HG02571 (cell line): ENCODE measurements at regions not wholly inside any gene's neighbourhood (a gene's known extent, or its start where the extent isn't known, plus 50 kb on each side); places are given as distances from the start of the nearest gene placed in this dataset.
"Not testable (repeated sequence)": the region's sequence is repeated elsewhere in the genome, so short reads cannot be mapped to it uniquely, and the experiment has no call there.

ENCODE experiments used
- ATAC-seq: cut with Tn5 transposase; IDR thresholded peaks from one replicate; pipeline ENCODE4 v1.9.1; 2021; ENCODE audit warnings: mild to moderate bottlenecking, moderate library complexity; ENCODE audit not compliant: unreplicated experiment

GRCh38 chr15:59904450-59905135 lies 99.5 kb upstream of the FOXB1 start:
- no peak for ATAC-seq

- ATAC-seq, result no peak
Observed at GRCh38 chr15:59896663-59897074, 107.4 kb upstream of the FOXB1 start.

DNA sequence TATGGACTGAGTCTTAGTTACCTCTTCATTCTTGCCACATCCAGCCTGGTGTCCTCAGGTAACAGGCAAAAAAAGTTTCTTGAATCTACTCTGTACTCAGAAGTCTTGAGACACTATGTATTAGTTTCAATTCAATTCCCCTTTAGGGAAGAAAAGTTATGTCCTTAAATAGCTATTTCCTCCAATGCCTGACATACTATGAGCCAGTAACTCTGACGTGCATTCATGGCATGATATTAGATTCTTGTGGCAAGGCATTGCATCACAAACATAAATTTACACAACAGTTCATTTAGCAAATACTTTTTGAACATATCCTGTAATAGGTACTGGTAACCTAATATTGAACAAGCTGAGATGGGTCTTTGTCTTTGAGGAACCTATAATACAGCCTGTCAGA lies 109.3 kb upstream of the FOXB1 start:
- ATAC-seq, result no peak

- no peak for ATAC-seq
Observed at GRCh38 chr15:59892985-59893384, 111.1 kb upstream of the FOXB1 start.

DNA sequence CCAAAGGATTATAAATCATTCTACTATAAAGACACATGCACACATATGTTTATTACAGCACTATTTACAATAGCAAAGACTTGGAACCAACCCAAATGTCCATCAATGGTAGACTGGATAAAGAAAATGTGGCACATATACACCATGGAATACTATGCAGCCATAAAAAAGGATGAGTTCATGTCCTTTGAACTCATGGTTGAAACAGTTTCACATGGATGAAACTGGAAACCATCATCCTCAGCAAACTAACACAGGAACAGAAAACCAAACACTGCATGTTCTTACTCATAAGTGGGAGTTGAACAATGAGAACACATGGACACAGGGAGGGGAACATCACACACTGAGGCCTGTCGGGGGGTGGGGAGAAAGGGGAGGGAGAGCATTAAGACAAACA lies 116.2 kb upstream of the FOXB1 start:
- not testable (repeated sequence) for ATAC-seq

DNA sequence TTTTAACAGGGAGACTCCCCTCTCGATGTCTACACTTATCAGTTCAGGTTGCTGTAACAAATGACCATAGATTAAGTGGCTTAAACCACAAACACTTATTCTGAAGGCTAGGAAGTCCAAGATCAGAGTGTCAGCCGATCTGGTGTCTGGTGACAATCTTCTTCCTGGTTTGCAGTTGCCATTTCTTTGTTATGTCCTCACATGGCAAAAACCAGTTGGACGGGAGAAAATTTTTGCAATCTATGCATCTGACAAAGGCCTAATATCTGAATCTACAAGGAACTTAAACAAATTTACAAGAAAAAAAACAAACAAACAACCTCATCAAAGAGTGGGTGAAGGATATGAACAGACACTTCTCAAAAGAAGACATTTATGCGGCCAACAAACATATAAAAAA lies 116.9 kb upstream of the FOXB1 start:
- ATAC-seq, result no peak

- ATAC-seq, result no peak
Observed at GRCh38 chr15:59886441-59886840, 117.7 kb upstream of the FOXB1 start.

- ATAC-seq, result no peak
Observed at GRCh38 chr15:59885832-59886231, 118.3 kb upstream of the FOXB1 start.

GRCh38 chr15:59879506-59880265 lies 124.4 kb upstream of the FOXB1 start:
- ATAC-seq, result no peak

DNA sequence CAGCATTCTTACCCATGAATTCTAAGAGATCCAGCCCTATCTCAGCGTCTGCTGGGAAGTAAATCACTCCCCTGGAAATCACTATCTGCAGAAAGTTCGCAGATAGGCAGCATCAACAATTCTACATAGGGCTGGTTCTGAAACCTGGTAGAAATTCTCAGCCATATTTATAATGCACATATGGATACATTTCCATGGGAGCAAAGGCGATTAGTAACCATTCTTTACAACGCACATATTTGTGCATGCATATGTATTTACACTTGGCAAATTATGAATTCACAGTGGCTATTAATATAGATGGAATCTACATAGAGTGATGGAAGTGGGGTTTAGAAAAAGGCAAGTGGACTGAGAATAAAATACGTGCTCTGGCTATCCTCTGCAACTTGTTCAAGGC lies 128.0 kb upstream of the FOXB1 start:
- no peak for ATAC-seq

DNA sequence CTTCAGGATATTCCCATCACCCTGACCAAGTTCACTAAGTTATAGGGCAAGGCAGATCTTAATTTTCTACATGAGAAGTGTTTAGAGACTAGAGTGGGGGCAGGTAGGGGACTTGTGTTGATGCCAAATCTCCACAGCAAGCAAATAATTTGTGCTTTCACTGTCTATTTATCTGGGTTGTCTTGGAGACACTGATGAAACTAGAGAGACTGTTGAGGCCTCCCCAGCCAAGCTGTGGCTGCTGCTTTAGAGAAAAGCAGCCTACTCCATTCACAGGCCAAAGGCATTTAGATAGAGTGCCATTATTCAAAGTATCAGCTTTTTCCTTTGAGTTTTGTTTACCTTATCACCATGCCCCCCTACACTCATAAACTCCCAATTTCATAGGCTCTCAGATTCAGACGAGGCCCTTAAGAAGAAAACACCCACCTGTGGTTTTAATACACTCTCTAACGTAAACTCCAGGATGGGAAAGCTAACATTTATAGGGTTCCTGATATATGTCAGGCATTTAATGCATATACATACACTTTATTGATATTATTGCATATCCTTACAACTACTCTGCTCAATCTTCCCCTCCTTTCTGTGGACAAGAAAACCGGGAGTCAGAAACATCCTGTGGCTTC lies 130.4 kb upstream of the FOXB1 start:
- no peak for ATAC-seq

GRCh38 chr15:59867086-59867855 lies 136.8 kb upstream of the FOXB1 start:
- ATAC-seq, result no peak

DNA sequence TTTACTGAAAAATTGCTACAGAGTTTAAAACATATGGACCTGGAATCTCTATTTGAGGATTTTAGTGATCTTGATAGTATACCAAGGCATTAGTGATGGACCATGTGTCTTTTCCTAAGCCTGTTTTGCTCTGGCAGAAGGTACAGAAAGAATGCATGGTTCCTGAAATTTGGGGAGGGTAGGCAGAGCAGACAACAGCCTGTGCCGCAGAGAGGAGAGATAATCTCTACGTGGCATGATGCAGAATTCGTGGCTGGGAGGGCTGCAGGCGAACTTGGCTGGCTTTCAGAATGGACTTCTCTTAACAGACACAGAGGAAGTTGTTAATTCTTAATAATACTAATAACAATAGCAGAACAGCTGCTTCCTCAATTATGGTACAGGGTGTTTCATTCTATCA lies 137.5 kb upstream of the FOXB1 start:
- no peak for ATAC-seq

DNA sequence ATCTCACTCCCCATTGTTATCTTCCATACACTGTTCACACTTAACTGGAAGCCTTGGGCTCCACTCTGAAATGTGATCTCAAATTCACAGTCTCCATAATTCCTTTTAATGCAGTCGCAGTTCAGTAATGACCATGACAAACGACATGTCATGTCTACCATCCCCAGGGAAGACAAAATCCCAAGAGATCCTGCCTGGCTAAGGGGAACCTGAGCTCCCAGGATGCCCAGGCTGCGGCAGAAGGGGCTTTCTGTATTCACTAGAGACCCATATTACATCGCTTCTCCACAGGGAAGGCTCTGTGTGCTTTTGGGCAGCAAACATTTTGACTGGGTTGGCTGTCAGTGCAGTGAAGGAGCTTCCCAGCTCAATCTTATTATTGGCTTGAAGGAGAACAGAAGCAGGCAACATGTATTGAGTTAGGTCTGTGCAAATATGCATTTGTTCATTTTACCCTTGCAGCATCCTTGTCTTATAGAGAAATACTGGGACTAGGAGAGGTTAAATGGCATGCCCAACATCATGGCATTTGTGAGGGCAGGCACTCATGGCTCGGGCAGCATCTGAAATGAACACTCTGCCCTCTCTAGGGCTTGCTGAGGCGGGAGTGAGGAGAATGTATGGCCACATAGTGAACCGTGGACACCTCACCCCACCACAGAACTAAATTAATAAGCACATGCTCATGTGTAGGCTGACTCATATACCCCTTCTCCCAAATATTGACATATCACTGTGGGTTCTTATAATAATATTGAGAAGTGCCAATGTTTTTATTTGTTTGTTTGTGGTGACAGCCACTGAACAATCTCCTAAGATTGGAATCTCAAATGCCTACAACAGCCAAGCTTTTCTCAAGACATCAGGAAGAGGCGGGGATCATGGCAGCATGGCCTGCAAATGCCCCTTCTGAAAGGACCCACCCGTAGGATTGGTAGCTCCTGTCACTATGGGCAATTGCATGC lies 141.6 kb upstream of the FOXB1 start:
- no peak for ATAC-seq

DNA sequence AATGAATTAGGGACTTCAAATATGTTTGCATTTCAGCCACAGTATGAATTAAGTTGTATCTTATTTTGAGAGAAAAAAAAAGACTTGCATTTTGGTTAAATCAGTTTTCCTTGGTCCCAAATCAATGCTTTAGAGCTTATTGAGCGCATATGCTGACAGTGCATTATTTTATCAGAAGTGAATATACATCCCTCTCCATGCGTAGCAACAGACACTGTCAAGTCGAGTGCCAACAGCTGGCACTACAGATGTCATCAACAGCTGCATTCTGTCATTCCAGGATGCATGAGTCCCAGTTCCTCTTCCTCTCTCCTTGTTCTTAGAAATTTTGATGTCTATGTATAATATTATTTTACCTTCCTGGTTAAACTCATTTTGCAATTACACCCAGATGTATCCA lies 156.1 kb upstream of the FOXB1 start:
- no peak for ATAC-seq

- no peak for ATAC-seq
Observed at GRCh38 chr15:59845942-59846499, 156.9 kb upstream of the BNIP2 start.

DNA sequence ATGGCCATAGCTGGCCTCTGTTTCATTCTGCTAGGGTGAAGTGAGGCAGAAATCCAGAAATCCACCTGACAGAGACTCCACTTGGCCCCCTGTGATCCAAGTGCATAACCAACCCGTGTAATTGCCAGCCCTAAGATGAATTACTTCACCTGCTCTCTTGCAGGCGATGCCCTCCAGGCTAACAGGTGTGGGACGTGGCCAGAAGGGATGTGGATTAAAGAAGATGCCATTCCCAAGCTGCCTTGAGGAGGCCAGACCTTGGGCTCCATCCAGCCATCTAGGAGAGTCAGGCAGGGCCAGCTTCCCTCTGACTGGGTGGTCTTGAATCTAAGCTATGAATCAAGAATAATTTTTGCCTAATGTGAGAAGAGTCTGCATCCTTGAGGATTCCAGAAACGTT lies 154.5 kb upstream of the BNIP2 start:
- no peak for ATAC-seq

DNA sequence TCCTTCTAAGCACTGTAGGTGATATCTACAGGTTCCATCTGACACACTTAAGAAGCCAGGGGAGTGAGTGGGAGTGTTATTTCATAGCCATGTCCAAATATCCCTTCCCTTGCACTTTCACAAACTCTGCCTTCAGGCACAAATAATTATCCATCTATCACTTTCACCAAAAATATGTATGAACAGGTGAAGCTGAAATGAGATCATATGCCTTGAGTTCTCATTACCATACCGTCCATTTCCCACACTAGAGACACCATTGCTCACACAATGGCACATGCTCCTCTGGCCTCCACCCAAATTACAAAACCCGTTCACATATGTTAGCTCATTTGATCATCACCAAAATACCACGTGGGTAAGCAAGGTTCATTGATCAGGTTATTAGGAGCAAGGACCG lies 151.9 kb upstream of the BNIP2 start:
- ATAC-seq, result no peak

DNA sequence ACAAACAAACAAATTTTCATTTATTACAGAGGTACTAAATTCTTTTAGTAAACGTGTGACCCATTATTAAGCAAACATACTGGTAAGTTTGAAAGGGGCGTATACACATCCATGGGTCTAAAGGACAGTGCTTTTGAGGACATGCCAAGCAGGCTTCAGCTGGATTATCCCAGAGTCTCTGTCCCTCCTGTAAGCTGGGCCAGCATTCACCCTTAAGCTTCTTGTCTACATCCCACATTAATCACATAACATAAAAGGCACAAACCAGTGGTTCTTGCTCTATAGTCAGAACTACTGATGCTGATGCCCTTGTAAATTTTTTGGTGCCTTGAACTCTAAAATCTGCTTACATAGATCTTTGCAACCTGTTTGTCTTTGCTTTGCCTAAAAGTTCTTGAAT lies 150.8 kb upstream of the BNIP2 start:
- ATAC-seq, result no peak

DNA sequence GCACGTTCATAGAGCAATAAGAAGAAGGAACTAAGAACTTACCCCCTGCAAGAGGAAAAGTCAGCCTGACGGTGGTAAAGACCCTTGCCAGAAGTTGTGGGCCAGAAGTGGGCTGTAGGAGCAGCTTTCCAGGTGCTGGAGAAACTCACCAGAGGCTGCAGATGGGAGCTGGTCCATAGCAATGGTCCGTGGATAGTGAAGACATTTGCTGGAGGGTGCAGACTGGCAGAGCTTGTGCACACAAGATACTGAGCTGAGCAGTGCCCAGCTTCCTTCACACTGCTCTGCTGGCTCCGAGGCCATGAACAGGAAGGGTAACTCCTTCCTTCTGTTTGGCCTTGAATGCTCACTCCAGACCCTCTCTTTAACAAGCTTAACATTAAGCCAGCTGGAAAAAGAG lies 149.8 kb upstream of the BNIP2 start:
- no peak for ATAC-seq
